HEK293 (cell line): ENCODE measurements at regions not wholly inside any gene's neighbourhood (a gene's known extent, or its start where the extent isn't known, plus 50 kb on each side); places are given as distances from the start of the nearest gene placed in this dataset.

Experiments
- GLIS2 ChIP-seq: fragments of 450-650 bp; formaldehyde crosslinking; IDR thresholded peaks from 2 replicates; pipeline ENCODE4 v1.5.1; 2016; ENCODE audit warnings: missing biosample characterization, missing genetic modification characterization
- SETDB1 ChIP-seq: IDR thresholded peaks from one replicate; pipeline ENCODE4 v1.6.1; 2017; ENCODE audit warnings: mild to moderate bottlenecking, low read length, moderate library complexity, mixed read lengths; ENCODE audit not compliant: insufficient read length
- TF ChIP-seq, protein P1 (sequence below): fragments of 450-650 bp; formaldehyde crosslinking; IDR thresholded peaks from 2 replicates; pipeline ENCODE4 v1.5.1; 2016; ENCODE audit warnings: missing biosample characterization, missing genetic modification characterization

DNA sequence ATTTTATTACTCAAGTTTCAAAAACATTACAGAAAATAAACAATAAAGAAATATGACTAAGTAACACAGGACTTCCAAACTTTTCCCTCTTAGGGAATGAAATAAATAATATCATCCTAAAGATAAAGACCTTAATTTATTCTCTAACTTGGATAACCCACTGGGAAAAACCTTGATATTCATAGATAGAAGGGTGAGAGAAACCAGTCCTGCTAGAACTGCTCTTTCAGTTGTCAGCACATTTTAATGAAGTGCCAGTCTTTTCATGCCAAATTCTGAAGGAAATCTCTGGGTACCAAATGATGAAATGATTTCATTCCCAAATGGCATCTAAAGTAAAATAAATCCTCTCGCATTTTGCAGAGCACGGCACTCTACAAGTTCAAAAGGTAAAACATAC lies 114.5 kb upstream of the SMIM30 start:
- TF ChIP-seq, protein P1, sequence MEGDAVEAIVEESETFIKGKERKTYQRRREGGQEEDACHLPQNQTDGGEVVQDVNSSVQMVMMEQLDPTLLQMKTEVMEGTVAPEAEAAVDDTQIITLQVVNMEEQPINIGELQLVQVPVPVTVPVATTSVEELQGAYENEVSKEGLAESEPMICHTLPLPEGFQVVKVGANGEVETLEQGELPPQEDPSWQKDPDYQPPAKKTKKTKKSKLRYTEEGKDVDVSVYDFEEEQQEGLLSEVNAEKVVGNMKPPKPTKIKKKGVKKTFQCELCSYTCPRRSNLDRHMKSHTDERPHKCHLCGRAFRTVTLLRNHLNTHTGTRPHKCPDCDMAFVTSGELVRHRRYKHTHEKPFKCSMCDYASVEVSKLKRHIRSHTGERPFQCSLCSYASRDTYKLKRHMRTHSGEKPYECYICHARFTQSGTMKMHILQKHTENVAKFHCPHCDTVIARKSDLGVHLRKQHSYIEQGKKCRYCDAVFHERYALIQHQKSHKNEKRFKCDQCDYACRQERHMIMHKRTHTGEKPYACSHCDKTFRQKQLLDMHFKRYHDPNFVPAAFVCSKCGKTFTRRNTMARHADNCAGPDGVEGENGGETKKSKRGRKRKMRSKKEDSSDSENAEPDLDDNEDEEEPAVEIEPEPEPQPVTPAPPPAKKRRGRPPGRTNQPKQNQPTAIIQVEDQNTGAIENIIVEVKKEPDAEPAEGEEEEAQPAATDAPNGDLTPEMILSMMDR (tag by site-specific recombination) = no peak
- TF ChIP-seq SETDB1 (no peak), GLIS2 (no peak)
